PC-3 (cell line): ENCODE measurements at regions not wholly inside any gene's neighbourhood (a gene's known extent, or its start where the extent isn't known, plus 50 kb on each side); places are given as distances from the start of the nearest gene placed in this dataset.

Experiments used
- EZH2 ChIP-seq: fragments of 300-600 bp; sonication (generic); IDR thresholded peaks from one replicate; pipeline ENCODE4 v1.6.1; 2017; ENCODE audit warnings: antibody characterized with exemption, mild to moderate bottlenecking, low read length; ENCODE audit not compliant: unreplicated experiment
- EZH2phosphoT487 ChIP-seq: fragments of 300-600 bp; sonication (generic); IDR thresholded peaks from 2 replicates; pipeline ENCODE4 v1.6.1; 2018; ENCODE audit warnings: mild to moderate bottlenecking, antibody characterized with exemption, low read length, borderline replicate concordance
- TF ChIP-seq, protein P1 (sequence below): fragments of 300-600 bp; sonication (generic); conservative IDR thresholded peaks from 2 replicates; pipeline ENCODE4 v1.5.1; 2017; ENCODE audit warnings: antibody characterized with exemption, low read depth, mild to moderate bottlenecking, low read length

GRCh38 chr2:136402281-136402680 lies 284.3 kb upstream of the CXCR4 start:
- TF ChIP-seq, protein P1, sequence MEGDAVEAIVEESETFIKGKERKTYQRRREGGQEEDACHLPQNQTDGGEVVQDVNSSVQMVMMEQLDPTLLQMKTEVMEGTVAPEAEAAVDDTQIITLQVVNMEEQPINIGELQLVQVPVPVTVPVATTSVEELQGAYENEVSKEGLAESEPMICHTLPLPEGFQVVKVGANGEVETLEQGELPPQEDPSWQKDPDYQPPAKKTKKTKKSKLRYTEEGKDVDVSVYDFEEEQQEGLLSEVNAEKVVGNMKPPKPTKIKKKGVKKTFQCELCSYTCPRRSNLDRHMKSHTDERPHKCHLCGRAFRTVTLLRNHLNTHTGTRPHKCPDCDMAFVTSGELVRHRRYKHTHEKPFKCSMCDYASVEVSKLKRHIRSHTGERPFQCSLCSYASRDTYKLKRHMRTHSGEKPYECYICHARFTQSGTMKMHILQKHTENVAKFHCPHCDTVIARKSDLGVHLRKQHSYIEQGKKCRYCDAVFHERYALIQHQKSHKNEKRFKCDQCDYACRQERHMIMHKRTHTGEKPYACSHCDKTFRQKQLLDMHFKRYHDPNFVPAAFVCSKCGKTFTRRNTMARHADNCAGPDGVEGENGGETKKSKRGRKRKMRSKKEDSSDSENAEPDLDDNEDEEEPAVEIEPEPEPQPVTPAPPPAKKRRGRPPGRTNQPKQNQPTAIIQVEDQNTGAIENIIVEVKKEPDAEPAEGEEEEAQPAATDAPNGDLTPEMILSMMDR, result no peak
- no peak for TF ChIP-seq EZH2
- no peak for TF ChIP-seq EZH2phosphoT487
